Activated CD4-positive, alpha-beta T cell treated with anti-CD3 and anti-CD28 coated beads, Interleukin-2, amount 10 ng/mL, durations not matched to agents 7 days and 5 days (primary cell): ENCODE measurements at regions not wholly inside any gene's neighbourhood (a gene's known extent, or its start where the extent isn't known, plus 50 kb on each side); places are given as distances from the start of the nearest gene placed in this dataset.
"Not testable (repeated sequence)": the region's sequence is repeated elsewhere in the genome, so short reads cannot be mapped to it uniquely, and the experiment has no call there.

Experiments used
- CTCF ChIA-PET: fragments of 350-600 bp; sonication (Branson Sonifier 250); formaldehyde crosslinking; loops from one replicate; lab custom pipeline; 2021; ENCODE audit warnings: antibody characterized with exemption; lab: Charles Lee
- POLR2A ChIA-PET: fragments of 350-600 bp; sonication (Branson Sonifier 250); formaldehyde crosslinking; loops from one replicate; lab custom pipeline; 2021; ENCODE audit warnings: antibody characterized with exemption; lab: Charles Lee
- DNase-seq: peaks from one replicate; pipeline ENCODE4 v3.0.0-alpha.2; 2020
- H3K27ac Mint-ChIP-seq: one replicate; pipeline ENCODE4 v1.8.0; 2021; ENCODE audit warnings: mild to moderate bottlenecking, moderate library complexity, mixed read lengths
- H3K27me3 Mint-ChIP-seq: one replicate; pipeline ENCODE4 v1.8.0; 2021; ENCODE audit warnings: mixed read lengths
- H3K36me3 Mint-ChIP-seq: one replicate; pipeline ENCODE4 v1.8.0; 2021; ENCODE audit warnings: low read depth, mixed read lengths
- H3K4me1 Mint-ChIP-seq: one replicate; pipeline ENCODE4 v1.8.0; 2021; ENCODE audit warnings: mixed read lengths
- H3K4me3 Mint-ChIP-seq: one replicate; pipeline ENCODE4 v1.8.0; 2021; ENCODE audit warnings: mild to moderate bottlenecking, moderate library complexity, mixed read lengths
- H3K9me3 Mint-ChIP-seq: one replicate; pipeline ENCODE4 v1.8.0; 2021; ENCODE audit warnings: mixed read lengths

GRCh38 chr14:105721602-105721970, 195.2 kb downstream of the TMEM121 start:
- H3K27ac Mint-ChIP-seq, H3K9me3 Mint-ChIP-seq, DNase-seq, H3K36me3 Mint-ChIP-seq, H3K27me3 Mint-ChIP-seq, H3K4me3 Mint-ChIP-seq, H3K4me1 Mint-ChIP-seq, CTCF ChIA-PET, POLR2A ChIA-PET: not testable (repeated sequence)

GRCh38 chr14:105721996-105722709, 195.8 kb downstream of the TMEM121 start:
- H3K36me3 Mint-ChIP-seq, H3K27me3 Mint-ChIP-seq, H3K4me3 Mint-ChIP-seq, H3K4me1 Mint-ChIP-seq, CTCF ChIA-PET, H3K27ac Mint-ChIP-seq, POLR2A ChIA-PET, DNase-seq, H3K9me3 Mint-ChIP-seq: not testable (repeated sequence)

- H3K27ac Mint-ChIP-seq, POLR2A ChIA-PET: not testable (repeated sequence)
Measured at GRCh38 chr14:105723271-105723670, 196.9 kb downstream of the TMEM121 start.

GRCh38 chr14:105723776-105724175, 197.4 kb downstream of the TMEM121 start:
- H3K4me3 Mint-ChIP-seq, H3K9me3 Mint-ChIP-seq: not testable (repeated sequence)

More at GRCh38 chr14:105723271-105723670, 196.9 kb downstream of the TMEM121 start:
- H3K36me3 Mint-ChIP-seq, H3K9me3 Mint-ChIP-seq, H3K4me3 Mint-ChIP-seq, H3K4me1 Mint-ChIP-seq, CTCF ChIA-PET, H3K27me3 Mint-ChIP-seq, DNase-seq: not testable (repeated sequence)

GRCh38 chr14:105729825-105730368, 203.5 kb downstream of the TMEM121 start:
- H3K36me3 Mint-ChIP-seq, CTCF ChIA-PET, H3K9me3 Mint-ChIP-seq, POLR2A ChIA-PET, H3K27ac Mint-ChIP-seq, DNase-seq, H3K27me3 Mint-ChIP-seq, H3K4me1 Mint-ChIP-seq, H3K4me3 Mint-ChIP-seq: not testable (repeated sequence)

More at GRCh38 chr14:105723776-105724175, 197.4 kb downstream of the TMEM121 start:
- H3K27ac Mint-ChIP-seq, H3K27me3 Mint-ChIP-seq, H3K4me1 Mint-ChIP-seq, H3K36me3 Mint-ChIP-seq, POLR2A ChIA-PET, DNase-seq: not testable (repeated sequence)
- CTCF ChIA-PET, result interaction anchor here (0.6 kb wide), 1 partner anchor 278 kb away, joined by 3 read pairs; no protein-coding TSS in a partner anchor

GRCh38 chr14:105730731-105731130, 204.3 kb downstream of the TMEM121 start:
- CTCF ChIA-PET, H3K4me3 Mint-ChIP-seq, H3K27ac Mint-ChIP-seq, H3K4me1 Mint-ChIP-seq, DNase-seq, POLR2A ChIA-PET, H3K9me3 Mint-ChIP-seq, H3K27me3 Mint-ChIP-seq, H3K36me3 Mint-ChIP-seq: not testable (repeated sequence)

- DNase-seq, CTCF ChIA-PET, H3K9me3 Mint-ChIP-seq, H3K36me3 Mint-ChIP-seq, H3K27me3 Mint-ChIP-seq, H3K4me3 Mint-ChIP-seq, H3K27ac Mint-ChIP-seq, H3K4me1 Mint-ChIP-seq, POLR2A ChIA-PET: not testable (repeated sequence)
Measured at GRCh38 chr14:105731221-105731985, 205.0 kb downstream of the TMEM121 start.

GRCh38 chr14:105733081-105734065, 207.0 kb downstream of the TMEM121 start:
- H3K36me3 Mint-ChIP-seq, result no peaks in the 10 kb centered on the region
- POLR2A ChIA-PET, result no interaction called here
- CTCF ChIA-PET, result no interaction called here
- H3K27ac Mint-ChIP-seq, result no peak overlapping the region
- H3K27me3 Mint-ChIP-seq, result peaks cover 8% of the 10 kb centered on the region
- no peaks in the 10 kb centered on the region for H3K4me1 Mint-ChIP-seq
- no peaks in the 10 kb centered on the region for H3K9me3 Mint-ChIP-seq
- H3K4me3 Mint-ChIP-seq, result no peak overlapping the region
- DNase-seq, result no peak

DNA sequence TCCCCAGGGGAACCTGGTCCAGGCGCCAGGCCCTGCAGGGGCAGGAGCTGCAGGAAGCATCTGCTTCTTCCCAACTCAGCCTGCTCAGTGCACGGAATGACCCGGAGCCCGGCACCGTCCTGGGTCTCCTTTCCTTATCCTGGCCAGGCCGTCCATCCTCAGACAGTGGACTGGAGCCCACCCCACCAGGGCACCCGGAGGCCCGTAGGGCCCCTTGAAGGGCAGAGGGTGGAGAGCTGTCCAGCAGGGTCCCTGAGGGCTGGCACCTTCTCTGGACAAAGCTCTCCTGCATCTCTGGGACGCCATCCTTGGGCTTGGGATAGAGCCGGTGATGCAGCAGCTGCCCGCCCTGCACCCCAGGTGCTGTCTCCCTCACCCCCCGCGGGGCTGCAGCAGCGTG, 207.9 kb downstream of the TMEM121 start:
- H3K27me3 Mint-ChIP-seq, H3K27ac Mint-ChIP-seq, H3K4me1 Mint-ChIP-seq, DNase-seq, H3K9me3 Mint-ChIP-seq, POLR2A ChIA-PET, H3K4me3 Mint-ChIP-seq, CTCF ChIA-PET, H3K36me3 Mint-ChIP-seq: not testable (repeated sequence)

- H3K4me1 Mint-ChIP-seq, H3K27me3 Mint-ChIP-seq, H3K9me3 Mint-ChIP-seq, DNase-seq, POLR2A ChIA-PET, H3K27ac Mint-ChIP-seq, CTCF ChIA-PET, H3K4me3 Mint-ChIP-seq, H3K36me3 Mint-ChIP-seq: not testable (repeated sequence)
Measured at GRCh38 chr14:105736331-105736730, 209.9 kb downstream of the TMEM121 start.

DNA sequence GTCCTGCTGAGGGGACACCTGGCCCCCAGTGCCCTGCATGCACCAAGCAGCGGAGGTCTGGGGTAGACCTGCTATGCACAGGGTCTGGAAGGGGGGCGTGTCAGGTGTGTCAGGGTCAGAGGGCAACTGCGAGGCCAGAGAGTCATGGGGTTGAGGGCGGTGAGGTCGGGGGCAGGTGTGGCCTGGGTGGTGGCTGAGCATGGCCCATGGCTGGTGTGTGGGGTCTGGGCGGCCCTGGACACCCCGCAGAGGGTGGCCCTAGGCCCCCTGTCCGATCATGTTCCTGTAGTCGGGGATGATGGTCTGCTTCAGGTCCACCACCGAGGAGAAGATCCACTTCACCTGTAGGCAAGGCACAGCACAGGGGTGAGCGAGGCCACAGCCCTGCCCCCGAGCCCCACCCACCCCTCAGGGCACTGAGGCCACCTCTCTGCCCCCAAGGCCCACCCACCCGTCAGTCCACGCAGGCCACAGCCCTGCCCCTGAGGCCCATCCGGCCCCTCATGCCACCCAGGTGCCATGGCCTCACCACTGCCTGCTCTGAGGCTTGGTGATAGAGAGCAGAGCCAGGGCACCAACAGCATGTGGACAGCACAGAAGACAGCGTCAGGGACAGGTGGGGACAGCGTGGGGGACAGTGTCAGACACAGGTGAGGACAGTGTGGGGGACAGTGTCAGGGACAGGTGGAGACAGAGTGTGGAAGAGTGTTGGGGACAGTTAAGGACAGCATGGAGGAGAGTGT, 211.3 kb downstream of the TMEM121 start:
- no peaks in the 10 kb centered on the region for H3K9me3 Mint-ChIP-seq
- H3K27ac Mint-ChIP-seq, result no peak overlapping the region
- H3K4me3 Mint-ChIP-seq, result no peak overlapping the region
- H3K27me3 Mint-ChIP-seq, result no peaks in the 10 kb centered on the region
- DNase-seq, result no peak
- H3K4me1 Mint-ChIP-seq, result no peaks in the 10 kb centered on the region
- H3K36me3 Mint-ChIP-seq, result no peaks in the 10 kb centered on the region
- CTCF ChIA-PET, result no interaction called here
- POLR2A ChIA-PET, result no interaction called here

DNA sequence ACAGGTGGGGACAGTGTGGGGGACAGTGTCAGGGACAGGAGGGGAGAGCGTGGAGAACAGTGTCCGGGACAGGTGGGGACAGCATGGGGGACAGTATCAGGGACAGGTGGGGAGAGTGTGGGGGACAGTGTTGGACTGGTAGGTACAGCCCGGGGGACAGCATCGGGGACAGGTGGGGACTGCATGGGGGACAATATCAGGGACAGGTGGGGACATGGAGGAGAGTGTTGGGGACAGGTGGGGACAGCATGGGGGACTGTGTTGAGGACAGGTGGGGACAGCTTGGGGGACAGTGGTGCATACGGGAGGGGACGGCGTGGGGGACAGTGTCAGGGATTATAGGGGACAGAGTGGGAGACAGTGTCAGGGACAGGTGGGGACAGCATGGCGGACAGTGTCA, 212.3 kb downstream of the TMEM121 start:
- H3K4me1 Mint-ChIP-seq, result no peaks in the 10 kb centered on the region
- H3K4me3 Mint-ChIP-seq, result no peak overlapping the region
- no peak overlapping the region for H3K27ac Mint-ChIP-seq
- POLR2A ChIA-PET, result no interaction called here
- no peaks in the 10 kb centered on the region for H3K36me3 Mint-ChIP-seq
- no peak for DNase-seq
- CTCF ChIA-PET, result no interaction called here
- no peaks in the 10 kb centered on the region for H3K9me3 Mint-ChIP-seq
- H3K27me3 Mint-ChIP-seq, result no peaks in the 10 kb centered on the region
